ENCODE measurements at regions not wholly inside any gene's neighbourhood (a gene's known extent, or its start where the extent isn't known, plus 50 kb on each side); places are given as distances from the start of the nearest gene placed in this dataset.
"Not testable (repeated sequence)": the region's sequence is repeated elsewhere in the genome, so short reads cannot be mapped to it uniquely, and the experiment has no call there.

GRCh38 chr7:46054272-46054671 is 133.2 kb upstream of the IGFBP3 start:
- H3K4me3 ChIP-seq (ENCODE audit: low read depth, low read length): no peak overlapping the region
- no peak for DNase-seq (ENCODE audit: low read depth)
- TF ChIP-seq POLR2A (IDR thresholded peaks at IDR 0.05; ENCODE audit: extremely low read depth, insufficient read length): no peak
- no peak for TF ChIP-seq MYC (IDR thresholded peaks at IDR 0.05; ENCODE audit: low read depth, low read length)
- TF ChIP-seq, protein P1, sequence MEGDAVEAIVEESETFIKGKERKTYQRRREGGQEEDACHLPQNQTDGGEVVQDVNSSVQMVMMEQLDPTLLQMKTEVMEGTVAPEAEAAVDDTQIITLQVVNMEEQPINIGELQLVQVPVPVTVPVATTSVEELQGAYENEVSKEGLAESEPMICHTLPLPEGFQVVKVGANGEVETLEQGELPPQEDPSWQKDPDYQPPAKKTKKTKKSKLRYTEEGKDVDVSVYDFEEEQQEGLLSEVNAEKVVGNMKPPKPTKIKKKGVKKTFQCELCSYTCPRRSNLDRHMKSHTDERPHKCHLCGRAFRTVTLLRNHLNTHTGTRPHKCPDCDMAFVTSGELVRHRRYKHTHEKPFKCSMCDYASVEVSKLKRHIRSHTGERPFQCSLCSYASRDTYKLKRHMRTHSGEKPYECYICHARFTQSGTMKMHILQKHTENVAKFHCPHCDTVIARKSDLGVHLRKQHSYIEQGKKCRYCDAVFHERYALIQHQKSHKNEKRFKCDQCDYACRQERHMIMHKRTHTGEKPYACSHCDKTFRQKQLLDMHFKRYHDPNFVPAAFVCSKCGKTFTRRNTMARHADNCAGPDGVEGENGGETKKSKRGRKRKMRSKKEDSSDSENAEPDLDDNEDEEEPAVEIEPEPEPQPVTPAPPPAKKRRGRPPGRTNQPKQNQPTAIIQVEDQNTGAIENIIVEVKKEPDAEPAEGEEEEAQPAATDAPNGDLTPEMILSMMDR (IDR thresholded peaks at IDR 0.05; ENCODE audit: low read depth, low read length): no peak
- no peak for TF ChIP-seq MAX (IDR thresholded peaks at IDR 0.05; ENCODE audit: low read depth, low read length)

DNA sequence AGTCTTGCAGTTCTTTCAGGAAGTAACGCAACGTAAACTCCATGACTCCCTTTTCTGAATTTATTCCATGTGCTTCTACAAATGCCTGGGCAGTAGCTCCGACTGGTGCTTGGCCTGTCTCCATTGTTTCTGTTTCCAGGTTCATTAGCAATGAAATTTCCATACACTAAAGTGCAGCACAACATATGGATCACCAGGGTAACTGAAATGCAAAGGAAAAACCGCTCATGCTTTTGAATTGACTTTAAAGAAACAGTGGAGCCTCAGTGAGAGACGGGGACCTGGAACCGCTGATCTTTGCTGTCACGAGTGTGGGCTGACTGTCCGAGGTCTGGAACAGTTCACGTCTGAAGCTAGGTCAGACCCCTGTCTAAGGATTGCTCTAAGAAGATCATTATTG is 126.5 kb upstream of the IGFBP3 start:
- no peak for DNase-seq (ENCODE audit: low read depth)
- no peak overlapping the region for H3K4me3 ChIP-seq (ENCODE audit: low read depth, low read length)
- TF ChIP-seq, protein P1 (IDR thresholded peaks at IDR 0.05; ENCODE audit: low read depth, low read length): no peak
- no peak for TF ChIP-seq POLR2A (IDR thresholded peaks at IDR 0.05; ENCODE audit: extremely low read depth, insufficient read length)
- no peak for TF ChIP-seq MAX (IDR thresholded peaks at IDR 0.05; ENCODE audit: low read depth, low read length)
- TF ChIP-seq MYC (IDR thresholded peaks at IDR 0.05; ENCODE audit: low read depth, low read length): no peak

DNA sequence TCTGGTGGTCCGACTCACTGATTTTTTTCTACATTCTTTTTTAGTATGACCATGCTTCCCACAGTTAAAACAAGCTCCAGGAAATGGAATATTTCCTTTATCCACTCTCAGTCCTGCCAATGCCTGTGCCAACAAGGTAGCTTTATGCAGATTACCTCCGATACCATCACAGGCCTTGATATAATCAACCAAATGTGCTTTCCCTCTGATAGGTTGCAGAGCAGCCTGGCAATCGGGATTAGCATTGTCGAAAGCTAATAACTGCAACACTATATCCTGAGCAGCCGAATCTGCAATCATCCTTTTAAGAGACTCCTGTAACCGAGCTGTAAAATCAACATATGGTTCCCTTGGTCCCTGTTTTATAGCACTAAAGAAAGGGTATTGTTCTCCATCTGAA is 122.3 kb upstream of the IGFBP3 start:
- not testable (repeated sequence) for DNase-seq (ENCODE audit: low read depth)

GRCh38 chr7:46039813-46040212 is 118.7 kb upstream of the IGFBP3 start:
- not testable (repeated sequence) for H3K4me3 ChIP-seq (ENCODE audit: low read depth, low read length); DNase-seq (ENCODE audit: low read depth)

More for the DNA sequence above, 122.3 kb upstream of the IGFBP3 start:
- not testable (repeated sequence) for H3K4me3 ChIP-seq (ENCODE audit: low read depth, low read length)

DNA sequence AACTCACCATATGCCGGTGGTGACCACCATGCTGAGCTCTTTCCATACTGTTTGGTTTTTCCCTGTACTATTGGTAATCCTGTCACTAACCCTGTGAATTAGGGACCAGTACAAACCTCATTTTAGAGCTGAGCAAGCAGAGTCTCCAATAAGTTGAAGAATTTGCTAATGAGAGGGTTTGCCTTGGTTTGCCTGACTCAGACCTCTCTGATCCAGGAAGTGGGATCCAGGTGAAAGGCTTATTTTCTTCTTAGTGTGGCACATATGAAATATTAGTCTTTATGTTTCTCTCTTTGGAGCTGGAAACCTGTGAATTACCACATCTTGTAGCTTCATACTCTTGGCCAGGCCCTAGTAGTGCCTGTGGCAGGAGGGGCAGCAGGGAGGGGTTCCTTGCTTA is 114.1 kb upstream of the IGFBP3 start:
- no peak for DNase-seq (ENCODE audit: low read depth)
- no peak overlapping the region for H3K4me3 ChIP-seq (ENCODE audit: low read depth, low read length)
- TF ChIP-seq POLR2A (IDR thresholded peaks at IDR 0.05; ENCODE audit: extremely low read depth, insufficient read length): no peak
- TF ChIP-seq, protein P1 (IDR thresholded peaks at IDR 0.05; ENCODE audit: low read depth, low read length): no peak
- no peak for TF ChIP-seq MAX (IDR thresholded peaks at IDR 0.05; ENCODE audit: low read depth, low read length)

DNA sequence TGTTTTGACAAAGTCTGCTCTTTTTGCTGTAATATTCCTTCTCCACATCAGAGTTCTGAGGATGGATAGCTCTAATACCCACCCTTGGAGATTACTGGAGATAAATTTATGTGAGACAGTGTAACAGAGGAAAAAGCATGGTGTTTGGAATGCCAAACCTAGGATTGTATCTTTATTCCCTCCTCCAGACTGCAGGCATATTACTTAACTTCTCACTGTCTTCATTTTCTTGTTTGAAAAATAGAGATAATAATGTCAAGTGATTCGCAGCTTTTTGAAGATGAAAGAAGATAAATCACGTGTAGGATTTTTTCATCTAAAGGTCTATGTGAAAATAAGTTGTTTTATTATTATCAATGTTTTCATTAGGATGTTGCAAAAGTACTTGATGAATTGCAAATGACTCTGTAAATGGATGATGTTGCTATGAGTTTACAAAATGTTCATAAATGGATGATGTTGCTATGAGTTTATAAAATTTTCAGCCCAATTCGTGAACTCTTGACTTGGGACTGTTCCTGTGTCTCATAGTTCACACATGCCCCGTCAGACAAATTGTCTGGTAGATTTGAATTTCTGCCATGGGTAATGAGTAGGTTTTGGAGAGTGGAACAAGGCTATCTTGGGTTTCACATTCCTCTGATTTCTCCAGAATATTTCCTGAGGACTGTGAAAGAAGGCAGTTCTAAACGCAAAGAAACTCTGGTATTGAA is 113.1 kb upstream of the IGFBP3 start:
- DNase-seq (ENCODE audit: low read depth): no peak
- TF ChIP-seq MYC (IDR thresholded peaks at IDR 0.05; ENCODE audit: low read depth, low read length) (no peak), POLR2A (IDR thresholded peaks at IDR 0.05; ENCODE audit: extremely low read depth, insufficient read length) (no peak), MAX (IDR thresholded peaks at IDR 0.05; ENCODE audit: low read depth, low read length) (no peak)
- TF ChIP-seq, protein P1 (IDR thresholded peaks at IDR 0.05; ENCODE audit: low read depth, low read length): no peak
- H3K4me3 ChIP-seq (ENCODE audit: low read depth, low read length): no peak overlapping the region

- no peak for DNase-seq (ENCODE audit: low read depth)
- TF ChIP-seq MAX (IDR thresholded peaks at IDR 0.05; ENCODE audit: low read depth, low read length) (no peak), POLR2A (IDR thresholded peaks at IDR 0.05; ENCODE audit: extremely low read depth, insufficient read length) (no peak), MYC (IDR thresholded peaks at IDR 0.05; ENCODE audit: low read depth, low read length) (no peak)
- TF ChIP-seq, protein P1 (IDR thresholded peaks at IDR 0.05; ENCODE audit: low read depth, low read length): no peak
- H3K4me3 ChIP-seq (ENCODE audit: low read depth, low read length): no peak overlapping the region
Observed at GRCh38 chr7:46033592-46033991, 112.5 kb upstream of the IGFBP3 start.
